IPS-18c (cell line): ENCODE measurements at regions not wholly inside any gene's neighbourhood (a gene's known extent, or its start where the extent isn't known, plus 50 kb on each side); places are given as distances from the start of the nearest gene placed in this dataset.

Experiments
- H3K4me3 ChIP-seq: 2 replicates; pipeline ENCODE4 v1.7.0; 2013; ENCODE audit warnings: low read depth, mild to moderate bottlenecking, low read length, moderate library complexity; ENCODE audit not compliant: insufficient read depth
- H3K9me3 ChIP-seq: one replicate; pipeline ENCODE4 v1.6.1; 2013; ENCODE audit warnings: mild to moderate bottlenecking, low read length, moderate library complexity; ENCODE audit not compliant: control insufficient read depth, insufficient read depth

- H3K9me3 ChIP-seq = peaks cover 3% of the 10 kb centered on the region
- H3K4me3 ChIP-seq = no peak overlapping the region
Observed at GRCh38 chr19:29308977-29309590, 96.1 kb upstream of the UQCRFS1 start.

DNA sequence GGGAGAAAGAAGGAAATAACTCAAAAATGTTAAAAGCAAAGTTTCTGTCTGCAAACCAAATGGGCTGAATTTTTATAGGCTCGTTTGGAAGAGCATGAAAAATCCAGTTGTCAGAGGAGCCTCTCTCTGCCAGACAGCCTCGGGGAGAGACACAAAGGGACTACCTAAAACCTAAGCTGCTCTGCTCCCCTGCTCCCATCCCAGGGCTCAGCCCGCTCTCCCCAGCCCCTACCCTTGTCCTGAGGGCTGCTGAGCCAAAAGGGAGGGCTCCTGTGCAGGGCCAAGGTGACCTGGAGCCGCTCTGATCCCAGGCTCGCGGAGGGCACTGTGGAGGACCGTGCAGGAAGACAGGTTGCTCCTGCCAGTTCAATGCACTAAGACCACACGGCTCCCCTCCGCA is 96.7 kb upstream of the UQCRFS1 start:
- peaks cover 2% of the 10 kb centered on the region for H3K9me3 ChIP-seq
- H3K4me3 ChIP-seq = no peak overlapping the region

DNA sequence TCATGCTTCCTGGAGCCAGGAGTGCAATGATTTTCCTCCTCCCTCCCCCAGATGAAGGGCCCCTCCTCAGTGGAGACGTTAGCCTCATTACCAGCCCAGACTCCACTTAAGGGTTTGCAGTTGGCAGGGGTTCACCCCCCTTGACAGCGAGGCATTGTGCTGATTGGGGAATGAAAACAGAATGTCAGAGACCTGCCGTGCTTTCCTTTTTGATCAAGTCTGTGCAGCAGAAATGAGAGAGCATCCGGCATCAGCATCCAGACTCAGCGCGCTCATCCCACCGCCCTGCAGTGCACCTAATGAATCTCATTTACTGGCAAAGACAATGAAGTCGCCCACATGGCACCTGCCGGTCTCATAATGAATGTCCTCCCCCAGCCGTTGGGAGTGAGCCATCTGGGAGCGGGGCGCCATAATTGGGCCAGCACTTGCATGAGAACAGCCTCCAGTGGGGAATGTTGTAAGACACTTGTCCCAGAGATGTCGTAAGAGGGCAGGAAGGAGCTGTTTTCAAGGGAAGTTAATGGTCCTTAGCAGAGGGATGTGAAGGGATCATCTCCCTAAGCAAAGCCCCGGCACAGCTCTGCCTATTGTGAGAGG is 98.3 kb upstream of the UQCRFS1 start:
- no peak overlapping the region for H3K4me3 ChIP-seq
- H3K9me3 ChIP-seq = peaks cover 2% of the 10 kb centered on the region

- Histone ChIP-seq H3K4me3 (no peak overlapping the region), H3K9me3 (no peaks in the 10 kb centered on the region)
Observed at GRCh38 chr19:29315556-29316190, 102.7 kb upstream of the UQCRFS1 start.

DNA sequence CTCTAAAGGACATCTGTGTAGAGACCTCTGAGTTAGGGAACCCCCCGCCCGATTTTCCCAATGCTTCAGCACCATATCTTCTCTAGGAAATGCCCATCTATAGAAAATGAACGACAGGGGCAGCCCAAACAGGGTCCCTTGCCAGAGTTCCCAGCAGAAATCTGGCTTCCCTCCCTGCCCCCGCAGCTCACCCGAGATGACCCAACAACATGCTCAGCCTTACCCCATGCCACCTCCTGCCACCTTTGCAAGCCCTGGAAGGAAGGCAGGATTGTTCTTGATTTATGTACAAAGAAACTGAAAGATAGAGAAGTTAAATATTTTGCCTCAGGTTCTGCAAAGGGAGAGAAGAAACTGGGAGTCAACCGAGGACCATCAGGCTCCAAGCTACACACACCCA is 105.6 kb upstream of the UQCRFS1 start:
- Histone ChIP-seq H3K4me3 (no peak overlapping the region), H3K9me3 (no peaks in the 10 kb centered on the region)

DNA sequence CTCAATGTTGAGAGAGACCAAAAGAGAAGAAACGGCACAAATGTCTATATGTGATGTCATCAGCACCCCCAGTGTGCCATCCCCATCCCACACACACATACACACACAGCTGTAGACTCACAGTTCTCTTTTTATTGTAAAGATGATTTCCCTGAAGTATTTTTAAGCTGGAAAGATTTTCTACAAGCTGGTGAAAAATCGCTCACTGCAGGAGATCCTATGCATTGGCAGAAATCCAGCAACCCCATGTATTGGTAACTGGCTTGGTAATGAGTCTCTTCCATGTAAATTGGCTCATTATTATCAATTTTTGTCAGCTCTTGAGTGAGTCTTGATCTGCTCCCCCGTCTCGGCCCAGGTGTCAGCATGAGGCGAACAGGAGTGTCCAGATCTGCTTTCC is 107.1 kb upstream of the UQCRFS1 start:
- Histone ChIP-seq H3K9me3 (no peaks in the 10 kb centered on the region), H3K4me3 (no peak overlapping the region)

- H3K9me3 ChIP-seq = no peaks in the 10 kb centered on the region
- H3K4me3 ChIP-seq = no peak overlapping the region
Observed at GRCh38 chr19:29320618-29321017, 107.7 kb upstream of the UQCRFS1 start.

DNA sequence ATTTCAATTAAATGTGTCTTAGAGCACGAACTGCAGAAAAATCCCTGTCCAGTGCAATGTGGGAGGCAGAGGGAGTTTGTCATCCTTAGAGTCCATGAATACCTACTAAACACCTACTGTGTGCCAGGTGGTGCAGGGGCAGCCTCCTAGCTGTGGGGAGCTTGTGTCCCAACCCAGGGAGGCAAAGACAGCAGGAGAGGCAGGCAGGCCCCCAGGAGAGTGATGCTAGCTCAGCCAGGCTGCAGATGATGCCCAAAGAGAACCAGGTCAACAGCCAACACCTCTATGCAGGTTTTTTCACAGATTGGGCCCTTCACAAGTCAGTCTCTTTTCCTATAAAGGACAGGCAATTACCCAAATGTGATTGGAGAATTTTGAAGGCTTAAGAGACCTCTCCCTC is 108.2 kb upstream of the UQCRFS1 start:
- H3K4me3 ChIP-seq = no peak overlapping the region
- H3K9me3 ChIP-seq = no peaks in the 10 kb centered on the region

DNA sequence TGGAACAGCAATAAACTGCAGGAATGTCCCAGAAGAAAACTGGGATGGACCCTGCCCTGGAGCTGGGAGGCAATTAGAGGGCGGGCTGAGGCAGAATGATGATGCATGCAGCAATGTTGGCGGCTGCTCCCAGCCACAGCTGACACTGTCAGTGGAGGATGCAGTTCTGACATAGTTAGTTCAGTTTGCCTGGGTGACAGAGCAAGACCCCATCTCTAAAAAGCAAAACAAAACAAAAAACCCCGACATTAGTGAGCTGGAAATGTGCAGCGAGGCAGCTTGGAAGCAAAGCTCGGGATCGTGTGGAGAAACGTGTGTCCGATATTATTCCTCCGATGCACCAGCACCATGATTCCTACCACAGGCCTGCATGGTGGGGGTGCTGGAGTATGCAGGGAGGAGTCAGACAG is 110.1 kb upstream of the UQCRFS1 start:
- H3K9me3 ChIP-seq = no peaks in the 10 kb centered on the region
- no peak overlapping the region for H3K4me3 ChIP-seq

DNA sequence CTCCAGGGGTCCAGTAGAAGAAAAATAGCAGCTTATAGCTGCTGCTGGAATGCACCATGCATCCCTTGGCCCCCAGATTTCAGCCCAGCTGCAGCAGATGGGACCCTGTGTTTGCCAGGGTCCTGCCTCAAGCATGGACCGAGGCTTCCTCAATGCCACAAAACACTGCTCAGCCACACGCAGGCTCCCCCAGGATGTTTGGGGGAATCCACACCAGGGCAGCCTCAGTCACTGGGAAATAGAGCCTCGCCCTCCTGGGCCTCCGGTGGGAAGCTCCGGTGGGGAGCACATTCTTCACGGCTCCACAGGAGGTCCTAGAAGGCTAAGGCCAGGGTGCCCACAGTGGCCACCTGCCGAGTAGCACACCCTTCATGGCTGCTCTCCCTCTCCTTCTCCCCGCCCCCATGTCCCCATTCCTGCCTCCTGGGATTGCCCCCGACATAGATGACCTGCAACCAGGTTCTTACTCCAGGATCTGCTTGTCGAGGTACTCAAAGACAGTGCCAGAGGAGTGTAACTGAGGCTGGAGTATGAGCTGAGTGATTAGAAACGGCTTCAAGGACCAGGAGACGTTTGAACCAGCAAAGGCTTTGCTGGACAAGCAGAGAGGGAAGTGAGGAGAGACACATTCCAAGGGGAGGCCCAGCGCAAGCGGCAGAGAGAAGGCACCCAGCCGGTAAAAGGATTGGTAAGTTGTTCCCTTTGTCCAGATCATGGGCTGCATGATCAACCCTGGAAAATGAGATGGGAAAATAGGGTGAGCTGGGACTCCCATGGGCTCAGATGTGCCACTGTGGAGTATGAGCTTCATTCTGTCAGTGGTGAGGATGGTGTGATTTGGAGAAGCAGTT is 110.7 kb upstream of the UQCRFS1 start:
- no peak overlapping the region for H3K4me3 ChIP-seq
- H3K9me3 ChIP-seq = no peaks in the 10 kb centered on the region

DNA sequence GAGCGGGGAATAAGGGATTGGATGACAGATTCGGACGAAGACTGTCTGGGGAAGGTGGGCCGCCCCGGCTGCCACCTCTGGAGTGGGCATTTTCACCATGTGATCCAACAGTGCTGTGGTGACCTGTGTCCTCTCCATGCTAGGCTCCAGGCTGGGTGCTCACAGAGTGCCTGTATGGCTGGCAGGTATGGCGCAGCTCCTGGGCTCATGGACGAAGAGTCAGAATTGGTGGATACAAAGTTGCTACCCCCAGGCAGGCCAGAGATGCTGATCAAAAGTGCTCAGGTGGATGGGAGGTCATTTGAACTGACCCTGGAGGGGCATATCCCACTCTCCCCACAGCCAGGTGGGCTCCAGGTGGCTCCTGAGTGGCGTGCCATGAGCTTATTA is 111.3 kb upstream of the UQCRFS1 start:
- Histone ChIP-seq H3K4me3 (no peak overlapping the region), H3K9me3 (no peaks in the 10 kb centered on the region)

DNA sequence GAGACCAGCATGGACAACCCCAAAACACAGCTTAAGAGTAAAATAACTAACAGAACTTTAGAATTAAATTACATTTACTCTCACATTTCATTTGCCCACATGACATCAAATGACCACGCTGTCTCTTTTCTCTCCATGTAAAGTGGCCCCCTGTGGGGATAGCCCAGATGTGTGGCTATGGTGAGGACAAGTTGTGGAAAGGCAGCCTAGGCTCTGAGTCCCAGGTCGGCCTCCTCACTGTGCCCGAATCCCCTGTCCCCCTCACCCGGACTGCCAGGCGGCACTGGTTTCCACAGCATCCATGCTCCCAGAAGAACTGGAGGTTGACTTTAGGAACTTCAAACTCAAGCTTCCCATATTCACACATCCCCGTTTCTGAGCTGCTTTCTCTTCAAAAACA is 111.8 kb upstream of the UQCRFS1 start:
- Histone ChIP-seq H3K9me3 (no peaks in the 10 kb centered on the region), H3K4me3 (no peak overlapping the region)

- H3K4me3 ChIP-seq = no peak overlapping the region
- no peaks in the 10 kb centered on the region for H3K9me3 ChIP-seq
Observed at GRCh38 chr19:29325241-29325975, 112.5 kb upstream of the UQCRFS1 start.

- H3K9me3 ChIP-seq = no peaks in the 10 kb centered on the region
- no peak overlapping the region for H3K4me3 ChIP-seq
Observed at GRCh38 chr19:29326351-29326750, 113.4 kb upstream of the UQCRFS1 start.

DNA sequence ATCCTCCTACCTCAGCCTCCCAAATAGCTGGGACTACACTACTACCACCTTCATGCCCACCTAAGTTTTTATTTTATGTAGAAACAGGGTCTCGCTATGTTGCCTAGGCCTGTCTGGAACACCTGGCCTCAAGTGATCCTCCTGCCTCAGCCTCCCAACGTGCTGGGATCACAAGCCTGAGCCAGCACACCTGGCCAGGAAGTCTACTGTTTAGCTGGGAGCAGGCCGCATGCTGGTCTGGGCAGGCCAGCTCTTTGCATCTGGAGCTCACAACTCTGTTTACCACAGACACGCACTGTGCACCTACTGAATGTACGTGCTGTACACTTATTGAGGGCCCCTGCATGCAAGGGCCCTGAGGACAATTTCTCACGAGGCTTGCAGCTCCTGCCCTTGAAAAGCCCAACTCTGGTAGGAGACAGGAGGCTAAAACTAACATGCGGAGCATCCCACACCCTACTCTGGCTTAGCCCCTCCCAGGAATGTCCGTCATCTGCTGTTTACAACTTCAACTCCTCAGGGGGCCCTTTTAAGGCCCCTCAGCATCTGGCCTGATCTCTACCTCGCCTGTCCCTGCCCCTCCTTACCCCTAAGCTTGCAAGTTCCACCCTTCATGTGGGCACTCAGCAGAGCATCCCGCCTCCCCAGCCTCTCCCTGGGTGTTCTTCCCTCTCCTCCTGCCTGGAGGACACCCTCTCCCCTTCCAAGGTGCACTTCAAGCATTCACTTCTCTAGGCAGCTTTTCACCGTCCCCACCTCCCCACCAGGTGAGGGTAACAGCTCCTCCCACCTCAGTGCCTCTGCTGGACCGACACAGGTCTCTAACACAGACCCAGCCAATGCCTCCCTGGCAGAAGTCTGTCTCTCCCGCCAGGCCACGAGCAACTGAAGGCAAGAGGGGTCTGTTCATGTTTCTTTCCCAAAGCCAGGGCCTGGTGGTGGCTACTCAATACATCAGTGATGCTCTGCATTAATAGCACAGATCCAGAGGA is 114.2 kb upstream of the UQCRFS1 start:
- Histone ChIP-seq H3K4me3 (no peak overlapping the region), H3K9me3 (no peaks in the 10 kb centered on the region)

DNA sequence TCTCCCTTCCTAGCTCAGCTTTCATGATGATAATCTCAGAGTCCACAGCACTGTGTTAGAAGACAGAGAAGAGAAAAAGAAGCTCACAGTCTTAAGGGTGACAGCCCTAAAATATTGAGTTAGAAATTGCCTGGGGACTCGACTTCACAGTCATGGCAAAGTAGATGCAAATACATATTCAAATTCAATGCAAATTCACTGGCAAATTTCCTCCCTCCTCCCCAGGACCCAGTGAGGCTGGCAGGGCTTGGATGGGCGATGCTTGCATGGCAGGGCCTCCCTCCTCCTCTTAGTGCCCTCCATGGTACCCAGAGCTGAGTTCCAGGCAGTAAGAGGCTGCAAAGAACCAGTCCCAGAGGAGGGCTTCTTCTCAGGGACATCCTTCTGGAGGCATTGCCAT is 115.6 kb upstream of the UQCRFS1 start:
- H3K4me3 ChIP-seq = no peak overlapping the region
- no peaks in the 10 kb centered on the region for H3K9me3 ChIP-seq
